Panc1 (cell line): ENCODE measurements at regions not wholly inside any gene's neighbourhood (a gene's known extent, or its start where the extent isn't known, plus 50 kb on each side); places are given as distances from the start of the nearest gene placed in this dataset.

Experiments
- ATAC-seq: fragments of 200-7000 bp; cut with Tn5 transposase; 2 replicates; pipeline ENCODE4 v1.9.1; 2020; ENCODE audit warnings: mild to moderate bottlenecking, moderate library complexity
- BruUV-seq: library from RNA; stranded (reverse); fragments of 400-500 nt; replicated peaks from 2 replicates; lab custom pipeline; 2021; lab: Mats Ljungman, UMichigan
- CTCF ChIA-PET: fragments of 300-600 bp; sonication (Branson Sonifier 250); formaldehyde crosslinking; loops from one replicate; lab custom pipeline; 2022; ENCODE audit warnings: antibody characterized with exemption; lab: Charles Lee
- POLR2A ChIA-PET: fragments of 300-600 bp; sonication (Branson Sonifier 250); formaldehyde crosslinking; loops from one replicate; lab custom pipeline; 2022; ENCODE audit warnings: antibody characterized with exemption; lab: Charles Lee
- DNase-seq: peaks from one replicate; pipeline ENCODE4 v3.0.0-alpha.2; 2010; ENCODE audit warnings: low read depth, low spot score
- H3K27ac ChIP-seq: 2 replicates; pipeline ENCODE4 v1.5.1; 2011; ENCODE audit warnings: mild to moderate bottlenecking, low read length, inconsistent platforms
- H3K27me3 ChIP-seq: fragments of 200-500 bp; sonication (Bioruptor generic); 2 replicates; pipeline ENCODE4 v1.6.0; 2014; ENCODE audit warnings: low read length, inconsistent platforms; ENCODE audit not compliant: control insufficient read depth, insufficient read depth
- H3K36me3 ChIP-seq: fragments of 200-500 bp; sonication (Bioruptor generic); 2 replicates; pipeline ENCODE4 v1.5.1; 2014; ENCODE audit warnings: inconsistent platforms, mild to moderate bottlenecking, low read length, moderate library complexity; ENCODE audit not compliant: control insufficient read depth, insufficient read depth
- H3K4me1 ChIP-seq: 2 replicates; pipeline ENCODE4 v1.5.1; 2011; ENCODE audit warnings: inconsistent platforms, mild to moderate bottlenecking, low read length, moderate library complexity; ENCODE audit not compliant: control insufficient read depth, insufficient read depth
- H3K4me3 ChIP-seq, 2 experiments: 2 replicates each; pipeline ENCODE4 v1.5.1; 2011 to 2012; ENCODE audit warnings: low read depth in 2 of 2, low read length in 2 of 2, mild to moderate bottlenecking in 2 of 2, inconsistent platforms in 1 of 2, moderate library complexity in 1 of 2
- H3K9me3 ChIP-seq: fragments of 200-500 bp; sonication (Bioruptor generic); 2 replicates; pipeline ENCODE4 v1.5.1; 2014; ENCODE audit warnings: low read depth, mild to moderate bottlenecking, inconsistent platforms, low read length, moderate library complexity; ENCODE audit not compliant: control insufficient read depth, insufficient read depth
- POLR2AphosphoS5 ChIP-seq: IDR thresholded peaks from 2 replicates; pipeline ENCODE4 v1.6.1; 2012; ENCODE audit warnings: mild to moderate bottlenecking, low read depth, low read length, moderate library complexity
- SIN3A ChIP-seq: IDR thresholded peaks from 2 replicates; pipeline ENCODE4 v1.6.1; 2012; ENCODE audit warnings: low read depth, mild to moderate bottlenecking, low read length, moderate library complexity, borderline replicate concordance; ENCODE audit not compliant: insufficient read depth
- TCF7L2 ChIP-seq: IDR thresholded peaks from 2 replicates; pipeline ENCODE4 v1.6.1; 2011; ENCODE audit warnings: mild to moderate bottlenecking, low read depth, low read length, inconsistent platforms
- in situ Hi-C: cut with HindIII; loops from 2 replicates; pipeline ENCODE4 v1.10.0; 2016; ENCODE audit warnings: low sequenced_read_pairs, low pct_unique_long_range_greater_than_20kb
- intact Hi-C: fragments of 100-400 bp; cut with micrococcal nuclease; formaldehyde crosslinking; loops from one replicate; pipeline ENCODE4 v1.10.0; 2022; ENCODE audit not compliant: unreplicated experiment
- TF ChIP-seq, protein P1 (sequence below), 2 experiments: IDR thresholded peaks; 2 replicates each; pipeline ENCODE4 v1.6.1; 2011 to 2012; ENCODE audit warnings: low read depth in 2 of 2, control low read depth in 1 of 2, low read length in 1 of 2, mild to moderate bottlenecking in 1 of 2, moderate library complexity in 1 of 2; ENCODE audit not compliant: insufficient read depth in 1 of 2
- TF ChIP-seq, protein P2 (sequence below): fragments of 450-650 bp; IDR thresholded peaks from 2 replicates; pipeline ENCODE4 v1.5.1; 2017; ENCODE audit warnings: mild to moderate bottlenecking

DNA sequence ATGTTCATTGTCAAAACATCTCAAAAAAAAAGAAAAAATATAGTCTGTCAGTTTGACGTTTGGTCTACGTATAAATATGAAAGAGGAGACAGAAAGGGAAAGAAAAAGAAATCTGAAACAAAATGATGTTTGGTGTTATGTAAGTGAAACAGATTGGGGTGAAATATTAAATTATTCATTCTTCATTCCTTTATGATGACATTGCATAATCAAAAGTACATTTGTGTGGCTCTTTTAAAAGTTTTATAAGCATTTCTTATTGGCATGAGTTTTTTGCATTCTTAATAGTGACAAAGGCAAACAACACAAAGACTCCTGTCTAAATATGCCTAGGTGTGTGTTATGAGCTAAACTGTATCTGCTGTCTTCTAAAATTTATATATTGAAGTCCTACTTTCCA, 232.6 kb downstream of the EFNB2 start:
- Histone ChIP-seq H3K27ac (no peak overlapping the region), H3K4me1 (no peaks in the 10 kb centered on the region), H3K4me3 (no peak overlapping the region), H3K36me3 (no peaks in the 10 kb centered on the region), H3K27me3 (no peaks in the 10 kb centered on the region), H3K9me3 (no peaks in the 10 kb centered on the region)
- BruUV-seq = no TSS peak
- ChIA-PET POLR2A (no interaction called here), CTCF (no interaction called here)
- TF ChIP-seq POLR2AphosphoS5 (no peak), TCF7L2 (no peak), SIN3A (no peak)
- TF ChIP-seq, protein P1, sequence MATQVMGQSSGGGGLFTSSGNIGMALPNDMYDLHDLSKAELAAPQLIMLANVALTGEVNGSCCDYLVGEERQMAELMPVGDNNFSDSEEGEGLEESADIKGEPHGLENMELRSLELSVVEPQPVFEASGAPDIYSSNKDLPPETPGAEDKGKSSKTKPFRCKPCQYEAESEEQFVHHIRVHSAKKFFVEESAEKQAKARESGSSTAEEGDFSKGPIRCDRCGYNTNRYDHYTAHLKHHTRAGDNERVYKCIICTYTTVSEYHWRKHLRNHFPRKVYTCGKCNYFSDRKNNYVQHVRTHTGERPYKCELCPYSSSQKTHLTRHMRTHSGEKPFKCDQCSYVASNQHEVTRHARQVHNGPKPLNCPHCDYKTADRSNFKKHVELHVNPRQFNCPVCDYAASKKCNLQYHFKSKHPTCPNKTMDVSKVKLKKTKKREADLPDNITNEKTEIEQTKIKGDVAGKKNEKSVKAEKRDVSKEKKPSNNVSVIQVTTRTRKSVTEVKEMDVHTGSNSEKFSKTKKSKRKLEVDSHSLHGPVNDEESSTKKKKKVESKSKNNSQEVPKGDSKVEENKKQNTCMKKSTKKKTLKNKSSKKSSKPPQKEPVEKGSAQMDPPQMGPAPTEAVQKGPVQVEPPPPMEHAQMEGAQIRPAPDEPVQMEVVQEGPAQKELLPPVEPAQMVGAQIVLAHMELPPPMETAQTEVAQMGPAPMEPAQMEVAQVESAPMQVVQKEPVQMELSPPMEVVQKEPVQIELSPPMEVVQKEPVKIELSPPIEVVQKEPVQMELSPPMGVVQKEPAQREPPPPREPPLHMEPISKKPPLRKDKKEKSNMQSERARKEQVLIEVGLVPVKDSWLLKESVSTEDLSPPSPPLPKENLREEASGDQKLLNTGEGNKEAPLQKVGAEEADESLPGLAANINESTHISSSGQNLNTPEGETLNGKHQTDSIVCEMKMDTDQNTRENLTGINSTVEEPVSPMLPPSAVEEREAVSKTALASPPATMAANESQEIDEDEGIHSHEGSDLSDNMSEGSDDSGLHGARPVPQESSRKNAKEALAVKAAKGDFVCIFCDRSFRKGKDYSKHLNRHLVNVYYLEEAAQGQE (IDR thresholded peaks at IDR 0.05; ENCODE audit: insufficient read depth in 1 of 2, low read depth in 2 of 2, low read length in 1 of 2) = no peak
- TF ChIP-seq, protein P2, sequence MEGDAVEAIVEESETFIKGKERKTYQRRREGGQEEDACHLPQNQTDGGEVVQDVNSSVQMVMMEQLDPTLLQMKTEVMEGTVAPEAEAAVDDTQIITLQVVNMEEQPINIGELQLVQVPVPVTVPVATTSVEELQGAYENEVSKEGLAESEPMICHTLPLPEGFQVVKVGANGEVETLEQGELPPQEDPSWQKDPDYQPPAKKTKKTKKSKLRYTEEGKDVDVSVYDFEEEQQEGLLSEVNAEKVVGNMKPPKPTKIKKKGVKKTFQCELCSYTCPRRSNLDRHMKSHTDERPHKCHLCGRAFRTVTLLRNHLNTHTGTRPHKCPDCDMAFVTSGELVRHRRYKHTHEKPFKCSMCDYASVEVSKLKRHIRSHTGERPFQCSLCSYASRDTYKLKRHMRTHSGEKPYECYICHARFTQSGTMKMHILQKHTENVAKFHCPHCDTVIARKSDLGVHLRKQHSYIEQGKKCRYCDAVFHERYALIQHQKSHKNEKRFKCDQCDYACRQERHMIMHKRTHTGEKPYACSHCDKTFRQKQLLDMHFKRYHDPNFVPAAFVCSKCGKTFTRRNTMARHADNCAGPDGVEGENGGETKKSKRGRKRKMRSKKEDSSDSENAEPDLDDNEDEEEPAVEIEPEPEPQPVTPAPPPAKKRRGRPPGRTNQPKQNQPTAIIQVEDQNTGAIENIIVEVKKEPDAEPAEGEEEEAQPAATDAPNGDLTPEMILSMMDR = no peak
- intact Hi-C loops (no loop called here), in situ Hi-C loops (no loop called here)
- DNase-seq = no peak
- no peak for ATAC-seq

- ATAC-seq = no peak
- no TSS peak for BruUV-seq
Observed at GRCh38 chr13:106302011-106302410, 233.5 kb downstream of the EFNB2 start.

More at GRCh38 chr13:106302011-106302410, 233.5 kb downstream of the EFNB2 start:
- in situ Hi-C loops = no loop called here
- intact Hi-C loops = no loop called here
- DNase-seq = no peak
- Histone ChIP-seq H3K9me3 (no peaks in the 10 kb centered on the region), H3K27ac (no peak overlapping the region), H3K36me3 (no peaks in the 10 kb centered on the region), H3K27me3 (no peaks in the 10 kb centered on the region), H3K4me3 (no peak overlapping the region), H3K4me1 (no peaks in the 10 kb centered on the region)
- ChIA-PET CTCF (no interaction called here), POLR2A (no interaction called here)
- no peak for TF ChIP-seq SIN3A
- TF ChIP-seq, protein P2 = no peak
- TF ChIP-seq, protein P1 (IDR thresholded peaks at IDR 0.05; ENCODE audit: insufficient read depth in 1 of 2, low read depth in 2 of 2, low read length in 1 of 2) = no peak
